H1 (cell line): ENCODE measurements at regions not wholly inside any gene's neighbourhood (a gene's known extent, or its start where the extent isn't known, plus 50 kb on each side); places are given as distances from the start of the nearest gene placed in this dataset.

Experiments used
- CHD7 ChIP-seq: fragments of 300-600 bp; sonication (generic); IDR thresholded peaks from 2 replicates; pipeline ENCODE4 v1.7.1; 2012; ENCODE audit warnings: low read length, moderate library complexity, mild to moderate bottlenecking, inconsistent platforms; ENCODE audit not compliant: insufficient replicate concordance

DNA sequence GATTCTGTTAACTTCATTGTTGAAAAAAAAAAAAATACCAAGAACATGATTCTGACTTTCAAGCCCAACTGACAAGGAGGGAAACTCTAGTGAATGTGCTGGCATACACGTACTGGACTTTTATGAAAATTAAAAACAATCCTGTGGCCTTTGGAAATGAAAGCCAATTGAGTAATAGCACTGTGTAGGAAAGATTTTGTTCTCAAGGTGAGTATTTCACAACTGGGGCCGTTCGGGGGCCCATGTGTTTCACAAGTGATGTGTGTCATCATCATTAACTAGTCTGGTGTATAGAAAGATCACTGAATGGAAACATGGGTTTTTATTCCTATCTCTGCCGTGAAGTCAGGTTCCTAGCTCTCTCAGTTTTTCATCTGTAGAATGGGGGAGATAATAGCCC is 605.0 kb upstream of the CLINT1 start (continued):
- TF ChIP-seq CHD7, result no peak
